AG04450 (cell line): ENCODE measurements at regions not wholly inside any gene's neighbourhood (a gene's known extent, or its start where the extent isn't known, plus 50 kb on each side); places are given as distances from the start of the nearest gene placed in this dataset.

ENCODE experiments used
- CTCF ChIA-PET: fragments of 300-600, 350-600 bp; formaldehyde crosslinking; extraction: SDS; loops from one replicate; lab custom pipeline; 2022; ENCODE audit warnings: antibody characterized with exemption, inconsistent platforms; lab: Charles Lee
- POLR2A ChIA-PET: fragments of 350-600 bp; formaldehyde crosslinking; extraction: SDS; loops from one replicate; lab custom pipeline; 2021; ENCODE audit warnings: antibody characterized with exemption, inconsistent platforms; lab: Yijun Ruan, JAX
- DNase-seq: peaks from one replicate; pipeline ENCODE4 v3.0.0-alpha.2; 2011; ENCODE audit warnings: low read depth, low spot score
- H3K27ac ChIP-seq: one replicate; pipeline ENCODE4 v1.5.1; 2012; ENCODE audit warnings: low read depth, low read length, control low read depth
- H3K27me3 ChIP-seq: one replicate; pipeline ENCODE4 v1.6.0; 2012; ENCODE audit warnings: low read length; ENCODE audit not compliant: control insufficient read depth, insufficient read depth
- H3K4me3 ChIP-seq: 2 replicates; pipeline ENCODE4 v1.5.1; 2011; ENCODE audit warnings: mild to moderate bottlenecking, low read depth, low read length, control low read depth
- H3K9me3 ChIP-seq: 2 replicates; pipeline ENCODE4 v1.5.1; 2012; ENCODE audit warnings: low read length; ENCODE audit not compliant: control insufficient read depth, insufficient read depth
- CTCF ChIP-seq: IDR thresholded peaks from 2 replicates; pipeline ENCODE4 v1.5.1; 2011; ENCODE audit warnings: low read depth, low read length, control low read depth, inconsistent platforms

- no peak for DNase-seq
- no peak overlapping the region for H3K27ac ChIP-seq
- ChIA-PET POLR2A (no interaction called here), CTCF (interaction anchor here (1.3 kb wide), 1 partner anchor 421 kb away, joined by 5 read pairs; no protein-coding TSS in a partner anchor)
- H3K4me3 ChIP-seq: no peak overlapping the region
- no peak for TF ChIP-seq CTCF
- no peaks in the 10 kb centered on the region for H3K9me3 ChIP-seq
- peaks cover 10% of the 10 kb centered on the region for H3K27me3 ChIP-seq
Observed at GRCh38 chr2:168338803-168339437, 91.5 kb upstream of the STK39 start.

GRCh38 chr2:168340931-168341330, 93.5 kb upstream of the STK39 start:
- CTCF ChIA-PET: interaction anchor here (1.7 kb wide), 1 partner anchor 580 kb away, joined by 6 read pairs; no protein-coding TSS in a partner anchor
- POLR2A ChIA-PET: no interaction called here

GRCh38 chr2:168343586-168343985, 96.2 kb upstream of the STK39 start:
- no peaks in the 10 kb centered on the region for H3K9me3 ChIP-seq
- H3K4me3 ChIP-seq: no peak overlapping the region
- no peak for TF ChIP-seq CTCF
- no peak overlapping the region for H3K27ac ChIP-seq
- DNase-seq: no peak
- peaks cover 6% of the 10 kb centered on the region for H3K27me3 ChIP-seq
- ChIA-PET POLR2A (no interaction called here), CTCF (interaction anchor here (0.6 to 8.0 kb wide), 5 partner anchors 292 to 578 kb away, joined by 3 to 105 read pairs (median 9); no protein-coding TSS in a partner anchor)

More at GRCh38 chr2:168340931-168341330, 93.5 kb upstream of the STK39 start:
- Histone ChIP-seq H3K4me3 (no peak overlapping the region), H3K9me3 (no peaks in the 10 kb centered on the region), H3K27ac (no peak overlapping the region), H3K27me3 (peaks cover 10% of the 10 kb centered on the region)
- no peak for DNase-seq
- TF ChIP-seq CTCF: no peak

GRCh38 chr2:168344706-168345105, 97.3 kb upstream of the STK39 start:
- no peak overlapping the region for H3K27ac ChIP-seq
- H3K4me3 ChIP-seq: no peak overlapping the region
- peaks cover 2% of the 10 kb centered on the region for H3K27me3 ChIP-seq
- ChIA-PET CTCF (interaction anchor here (0.5 to 8.0 kb wide), 6 partner anchors 59 to 577 kb away, joined by 3 to 105 read pairs (median 6); no protein-coding TSS in a partner anchor), POLR2A (no interaction called here)
- DNase-seq: no peak
- no peak for TF ChIP-seq CTCF
- no peaks in the 10 kb centered on the region for H3K9me3 ChIP-seq

- ChIA-PET CTCF (interaction anchor here (2.6 to 8.0 kb wide), 5 partner anchors 341 to 575 kb away, joined by 9 to 105 read pairs (median 45); no protein-coding TSS in a partner anchor), POLR2A (no interaction called here)
- Histone ChIP-seq H3K9me3 (no peaks in the 10 kb centered on the region), H3K27ac (no peak overlapping the region), H3K27me3 (no peaks in the 10 kb centered on the region), H3K4me3 (no peak overlapping the region)
- no peak for DNase-seq
- no peak for TF ChIP-seq CTCF
Observed at GRCh38 chr2:168345601-168346000, 98.2 kb upstream of the STK39 start.
